ENCODE measurements at regions not wholly inside any gene's neighbourhood (a gene's known extent, or its start where the extent isn't known, plus 50 kb on each side); places are given as distances from the start of the nearest gene placed in this dataset.

GRCh38 chr10:80739328-80739727 lies 201.6 kb downstream of the SH2D4B start:
- no peak for TF ChIP-seq TAF1 (IDR thresholded peaks at IDR 0.05; ENCODE audit: borderline replicate concordance, insufficient read depth, low read length)
- no peak for TF ChIP-seq POLR2AphosphoS5 (IDR thresholded peaks at IDR 0.05; ENCODE audit: low read depth, low read length)
- no peak for TF ChIP-seq FOXP2 (optimal IDR thresholded peaks at IDR 0.05; ENCODE audit: borderline replicate concordance, extremely low read depth, extremely low read length, insufficient read depth)
- TF ChIP-seq REST (IDR thresholded peaks at IDR 0.05; ENCODE audit: insufficient read depth in 1 of 2, low read depth in 2 of 2, low read length in 2 of 2), result no peak
- no peak for TF ChIP-seq SIN3A (IDR thresholded peaks at IDR 0.05; ENCODE audit: borderline replicate concordance, insufficient read depth, low read length)

GRCh38 chr10:80739963-80740715 lies 202.4 kb downstream of the SH2D4B start:
- no peak for TF ChIP-seq POLR2AphosphoS5 (IDR thresholded peaks at IDR 0.05; ENCODE audit: low read depth, low read length)
- no peak for TF ChIP-seq SIN3A (IDR thresholded peaks at IDR 0.05; ENCODE audit: borderline replicate concordance, insufficient read depth, low read length)
- TF ChIP-seq REST (IDR thresholded peaks at IDR 0.05; ENCODE audit: insufficient read depth in 1 of 2, low read depth in 2 of 2, low read length in 2 of 2), result no peak
- TF ChIP-seq FOXP2 (optimal IDR thresholded peaks at IDR 0.05; ENCODE audit: borderline replicate concordance, extremely low read depth, extremely low read length, insufficient read depth), result no peak
- no peak for TF ChIP-seq TAF1 (IDR thresholded peaks at IDR 0.05; ENCODE audit: borderline replicate concordance, insufficient read depth, low read length)

GRCh38 chr10:80741278-80741677 lies 203.6 kb downstream of the SH2D4B start:
- TF ChIP-seq FOXP2 (optimal IDR thresholded peaks at IDR 0.05; ENCODE audit: borderline replicate concordance, extremely low read depth, extremely low read length, insufficient read depth), result no peak
- TF ChIP-seq TAF1 (IDR thresholded peaks at IDR 0.05; ENCODE audit: borderline replicate concordance, insufficient read depth, low read length), result no peak
- TF ChIP-seq REST (IDR thresholded peaks at IDR 0.05; ENCODE audit: insufficient read depth in 1 of 2, low read depth in 2 of 2, low read length in 2 of 2), result no peak
- TF ChIP-seq POLR2AphosphoS5 (IDR thresholded peaks at IDR 0.05; ENCODE audit: low read depth, low read length), result no peak
- TF ChIP-seq SIN3A (IDR thresholded peaks at IDR 0.05; ENCODE audit: borderline replicate concordance, insufficient read depth, low read length), result no peak

- TF ChIP-seq POLR2AphosphoS5 (IDR thresholded peaks at IDR 0.05; ENCODE audit: low read depth, low read length) (no peak), REST (IDR thresholded peaks at IDR 0.05; ENCODE audit: insufficient read depth in 1 of 2, low read depth in 2 of 2, low read length in 2 of 2) (no peak), TAF1 (IDR thresholded peaks at IDR 0.05; ENCODE audit: borderline replicate concordance, insufficient read depth, low read length) (no peak), SIN3A (IDR thresholded peaks at IDR 0.05; ENCODE audit: borderline replicate concordance, insufficient read depth, low read length) (no peak), FOXP2 (optimal IDR thresholded peaks at IDR 0.05; ENCODE audit: borderline replicate concordance, extremely low read depth, extremely low read length, insufficient read depth) (no peak)
These were observed 212.6 kb downstream of the SH2D4B start for GRCh38 chr10:80750268-80750667.

Data from PFSK-1 (cell line).